PC-3 (cell line): ENCODE measurements at regions not wholly inside any gene's neighbourhood (a gene's known extent, or its start where the extent isn't known, plus 50 kb on each side); places are given as distances from the start of the nearest gene placed in this dataset.

ENCODE experiments used
- ATAC-seq: fragments of 200-7000 bp; cut with Tn5 transposase; 2 replicates; pipeline ENCODE4 v1.9.1; 2020; ENCODE audit warnings: mild to moderate bottlenecking, moderate library complexity
- BruUV-seq: library from RNA; stranded (reverse); fragments of 400-500 nt; replicated peaks from 2 replicates; lab custom pipeline; 2021; lab: Mats Ljungman, UMichigan
- CTCF ChIA-PET: fragments of 300-600 bp; sonication (Branson Sonifier 250); formaldehyde crosslinking; loops from one replicate; lab custom pipeline; 2022; ENCODE audit warnings: antibody characterized with exemption; lab: Charles Lee
- POLR2A ChIA-PET: fragments of 300-600 bp; sonication (Branson Sonifier 250); formaldehyde crosslinking; loops from one replicate; lab custom pipeline; 2022; ENCODE audit warnings: antibody characterized with exemption; ENCODE audit not compliant: unreplicated experiment; lab: Charles Lee
- DNase-seq: peaks from one replicate; pipeline ENCODE4 v3.0.0-alpha.2; 2015
- H2AFZ ChIP-seq: fragments of 300-600 bp; sonication (generic); 2 replicates; pipeline ENCODE4 v1.6.0; 2016; ENCODE audit warnings: antibody characterized with exemption, low read length
- H3F3A ChIP-seq: fragments of 300-600 bp; sonication (generic); one replicate; pipeline ENCODE4 v1.6.0; 2017; ENCODE audit warnings: antibody characterized with exemption, low read length, control low read depth, mild to moderate bottlenecking; ENCODE audit not compliant: unreplicated experiment
- H3K27ac ChIP-seq: fragments of 300-600 bp; sonication (generic); 2 replicates; pipeline ENCODE4 v1.5.1; 2016; ENCODE audit warnings: mild to moderate bottlenecking, low read length
- H3K27me3 ChIP-seq: fragments of 300-600 bp; sonication (generic); 2 replicates; pipeline ENCODE4 v1.6.1; 2016; ENCODE audit warnings: low read length, mixed read lengths
- H3K36me3 ChIP-seq: fragments of 300-600 bp; sonication (generic); 2 replicates; pipeline ENCODE4 v1.6.1; 2016; ENCODE audit warnings: low read depth, mixed run types, low read length, mixed read lengths
- H3K4me1 ChIP-seq: fragments of 300-600 bp; sonication (generic); 2 replicates; pipeline ENCODE4 v1.5.1; 2016; ENCODE audit warnings: low read length; ENCODE audit not compliant: insufficient read depth
- H3K4me2 ChIP-seq: fragments of 300-600 bp; sonication (generic); 2 replicates; pipeline ENCODE4 v1.6.0; 2016; ENCODE audit warnings: low read length
- H3K4me3 ChIP-seq: fragments of 300-600 bp; sonication (generic); 2 replicates; pipeline ENCODE4 v1.5.1; 2016; ENCODE audit warnings: mild to moderate bottlenecking, low read length, mixed read lengths
- H3K79me2 ChIP-seq: fragments of 300-600 bp; sonication (generic); 2 replicates; pipeline ENCODE4 v1.6.1; 2017; ENCODE audit warnings: low read length, mixed read lengths
- H3K9ac ChIP-seq: fragments of 300-600 bp; sonication (generic); 2 replicates; pipeline ENCODE4 v1.6.0; 2016; ENCODE audit warnings: mild to moderate bottlenecking, low read length
- H3K9me2 ChIP-seq: fragments of 300-600 bp; sonication (generic); replicated peaks from 2 replicates; pipeline ENCODE4 v1.6.1; 2016; ENCODE audit warnings: mixed run types, low read length, mixed read lengths
- H3K9me3 ChIP-seq: fragments of 300-600 bp; sonication (generic); 2 replicates; pipeline ENCODE4 v1.6.1; 2016; ENCODE audit warnings: low read length, mixed read lengths
- H4K20me1 ChIP-seq: fragments of 300-600 bp; sonication (generic); 2 replicates; pipeline ENCODE4 v1.6.1; 2016; ENCODE audit warnings: low read length, mixed read lengths
- CTCF ChIP-seq: fragments of 300-600 bp; sonication (generic); conservative IDR thresholded peaks from 2 replicates; pipeline ENCODE4 v1.5.1; 2017; ENCODE audit warnings: antibody characterized with exemption, low read depth, mild to moderate bottlenecking, low read length
- EZH2 ChIP-seq: fragments of 300-600 bp; sonication (generic); IDR thresholded peaks from one replicate; pipeline ENCODE4 v1.6.1; 2017; ENCODE audit warnings: antibody characterized with exemption, mild to moderate bottlenecking, low read length; ENCODE audit not compliant: unreplicated experiment
- EZH2phosphoT487 ChIP-seq: fragments of 300-600 bp; sonication (generic); IDR thresholded peaks from 2 replicates; pipeline ENCODE4 v1.6.1; 2018; ENCODE audit warnings: mild to moderate bottlenecking, antibody characterized with exemption, low read length, borderline replicate concordance
- intact Hi-C: fragments of 100-400 bp; cut with micrococcal nuclease; formaldehyde crosslinking; loops from 2 replicates; pipeline ENCODE4 v1.9.0; 2023

DNA sequence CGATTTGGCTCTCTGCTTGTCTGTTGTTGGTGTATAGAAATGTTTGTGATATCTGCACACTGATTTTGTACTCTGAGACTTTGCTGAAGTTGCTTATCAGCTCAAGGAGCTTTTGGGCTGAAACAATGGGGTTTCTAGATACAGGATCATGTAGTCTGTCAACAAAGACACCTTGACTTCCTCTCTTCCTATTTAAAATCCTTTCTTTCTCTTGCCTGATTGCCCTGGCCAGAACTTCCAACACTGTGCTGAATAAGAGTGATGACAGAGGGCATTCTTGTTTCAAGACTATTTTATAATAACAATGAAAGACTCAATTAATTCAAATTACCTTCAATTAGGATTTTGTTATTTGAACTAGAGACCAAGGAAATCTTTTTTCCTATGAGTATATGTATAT lies 692.5 kb downstream of the PRR16 start:
- Histone ChIP-seq H3K79me2 (no peaks in the 10 kb centered on the region), H3K36me3 (no peaks in the 10 kb centered on the region), H3K27me3 (no peaks in the 10 kb centered on the region), H3K9me3 (no peaks in the 10 kb centered on the region), H3K9ac (no peak overlapping the region), H3K9me2 (no peaks in the 10 kb centered on the region), H3K27ac (no peak overlapping the region), H4K20me1 (no peaks in the 10 kb centered on the region), H3K4me1 (no peaks in the 10 kb centered on the region), H3F3A (no peaks in the 10 kb centered on the region), H3K4me3 (no peak overlapping the region), H2AFZ (no peak overlapping the region), H3K4me2 (no peak overlapping the region)
- ChIA-PET POLR2A (no interaction called here), CTCF (no interaction called here)
- no peak for DNase-seq
- no TSS peak for BruUV-seq
- TF ChIP-seq EZH2 (no peak), EZH2phosphoT487 (no peak), CTCF (no peak)
- intact Hi-C loops, result no loop called here
- ATAC-seq, result no peak

- Histone ChIP-seq H3K36me3 (no peaks in the 10 kb centered on the region), H4K20me1 (no peaks in the 10 kb centered on the region), H3K4me1 (no peaks in the 10 kb centered on the region), H3K4me2 (no peak overlapping the region), H3K4me3 (no peak overlapping the region), H3K9ac (no peak overlapping the region), H3F3A (no peaks in the 10 kb centered on the region), H3K79me2 (no peaks in the 10 kb centered on the region), H3K27me3 (no peaks in the 10 kb centered on the region), H3K27ac (no peak overlapping the region), H2AFZ (no peak overlapping the region), H3K9me3 (no peaks in the 10 kb centered on the region), H3K9me2 (no peaks in the 10 kb centered on the region)
- BruUV-seq, result no TSS peak
- ATAC-seq, result no peak
- ChIA-PET CTCF (no interaction called here), POLR2A (no interaction called here)
- no peak for TF ChIP-seq EZH2
- no peak for TF ChIP-seq CTCF
- TF ChIP-seq EZH2phosphoT487, result no peak
- intact Hi-C loops, result no loop called here
- no peak for DNase-seq
These were observed 693.2 kb upstream of the FTMT start for GRCh38 chr5:121158451-121158850.

DNA sequence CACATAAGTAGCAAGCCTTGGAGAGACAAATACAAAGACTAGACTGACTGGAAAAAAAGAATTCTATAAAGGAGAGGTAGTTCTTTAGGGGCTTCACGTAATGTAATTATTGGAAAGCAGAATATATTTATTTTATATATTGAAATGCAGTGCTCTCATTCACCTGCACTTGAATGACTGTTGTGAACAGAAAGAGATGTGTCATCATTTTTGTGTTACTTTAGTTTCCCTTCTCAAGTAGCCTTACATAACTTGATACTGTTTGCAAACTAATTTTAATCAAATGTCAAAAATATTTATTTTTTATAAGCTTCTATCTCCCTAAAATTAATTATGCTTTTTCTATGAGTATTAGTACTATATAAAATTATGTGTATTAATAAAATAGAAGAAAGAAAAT lies 691.1 kb upstream of the FTMT start:
- H3K4me3 ChIP-seq, result no peak overlapping the region

More for the DNA sequence above, 691.1 kb upstream of the FTMT start:
- Histone ChIP-seq H3K36me3 (no peaks in the 10 kb centered on the region), H3K4me1 (no peaks in the 10 kb centered on the region), H2AFZ (no peak overlapping the region), H3K27me3 (no peaks in the 10 kb centered on the region), H3K9me2 (no peaks in the 10 kb centered on the region), H3F3A (no peaks in the 10 kb centered on the region), H3K79me2 (no peaks in the 10 kb centered on the region), H3K9me3 (no peaks in the 10 kb centered on the region), H3K9ac (no peak overlapping the region), H4K20me1 (no peaks in the 10 kb centered on the region), H3K27ac (no peak overlapping the region), H3K4me2 (no peak overlapping the region)
- POLR2A ChIA-PET, result no interaction called here
- TF ChIP-seq EZH2, result no peak
- TF ChIP-seq CTCF, result no peak
- TF ChIP-seq EZH2phosphoT487, result no peak
- DNase-seq (no peak), ATAC-seq (no peak)
- BruUV-seq, result no TSS peak
- intact Hi-C loops, result no loop called here
- CTCF ChIA-PET, result no interaction called here
